ENCODE measurements at regions not wholly inside any gene's neighbourhood (a gene's known extent, or its start where the extent isn't known, plus 50 kb on each side); places are given as distances from the start of the nearest gene placed in this dataset.

DNA sequence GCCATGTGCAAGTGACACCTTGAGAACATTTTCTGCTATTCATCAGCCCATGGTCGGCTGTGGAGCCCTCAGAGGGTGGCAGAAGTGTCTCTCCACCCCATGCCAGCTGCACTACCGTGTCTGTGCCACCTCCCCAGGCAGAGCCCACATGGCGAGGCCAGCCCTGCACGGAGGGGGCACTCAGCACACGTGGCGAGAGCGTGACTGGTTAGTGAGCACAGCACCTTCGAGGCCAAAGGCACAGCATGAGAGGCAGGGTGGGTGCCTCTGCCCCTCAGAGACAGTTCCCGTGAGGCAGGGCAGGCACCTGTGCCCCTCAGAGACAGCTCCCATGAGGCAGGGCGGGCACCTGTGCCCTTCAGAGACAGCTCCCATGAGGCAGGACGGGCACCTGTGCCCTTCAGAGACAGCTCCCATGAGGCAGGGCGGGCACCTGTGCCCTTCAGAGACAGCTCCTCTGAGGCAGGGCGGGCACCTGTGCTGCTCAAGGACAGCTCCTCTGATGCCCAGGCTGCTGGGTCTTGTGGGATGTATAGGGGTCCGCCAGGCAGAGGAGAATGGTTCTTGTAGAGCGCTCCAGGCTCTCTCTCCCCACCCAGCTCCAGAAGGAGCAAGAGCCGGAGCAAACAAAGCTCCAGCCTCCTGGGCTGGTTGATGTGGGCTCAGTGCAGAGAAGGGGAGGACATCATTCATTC is 179.8 kb upstream of the PPP1R26 start:
- no peak for TF ChIP-seq SIN3A (IDR thresholded peaks at IDR 0.05; ENCODE audit: borderline replicate concordance in 2 of 2, control insufficient read depth in 1 of 2, low read depth in 2 of 2, low read length in 2 of 2)
- no peak for TF ChIP-seq ZNF766 (CRISPR knock-in tag; conservative IDR thresholded peaks at IDR 0.05)
- no peak for TF ChIP-seq EZH2 (IDR thresholded peaks at IDR 0.05; ENCODE audit: borderline replicate concordance, low read depth, low read length)
- no peak for TF ChIP-seq ZNF584 (CRISPR knock-in tag; IDR thresholded peaks at IDR 0.05; ENCODE audit: low read depth)
- TF ChIP-seq FOXJ2 (tag; IDR thresholded peaks at IDR 0.05), result no peak
- TF ChIP-seq BRCA1 (IDR thresholded peaks at IDR 0.05), result no peak
- no peak for TF ChIP-seq BRCA1 (CRISPR knock-in tag; IDR thresholded peaks at IDR 0.05)
- no peak for TF ChIP-seq HCFC1 (IDR thresholded peaks at IDR 0.05; ENCODE audit: low read depth, low read length)
- TF ChIP-seq ELF4 (CRISPR knock-in tag; IDR thresholded peaks at IDR 0.05), result no peak
- TF ChIP-seq DDX20 (tag; IDR thresholded peaks at IDR 0.05; ENCODE audit: low read depth), result no peak
- TF ChIP-seq, protein P1, sequence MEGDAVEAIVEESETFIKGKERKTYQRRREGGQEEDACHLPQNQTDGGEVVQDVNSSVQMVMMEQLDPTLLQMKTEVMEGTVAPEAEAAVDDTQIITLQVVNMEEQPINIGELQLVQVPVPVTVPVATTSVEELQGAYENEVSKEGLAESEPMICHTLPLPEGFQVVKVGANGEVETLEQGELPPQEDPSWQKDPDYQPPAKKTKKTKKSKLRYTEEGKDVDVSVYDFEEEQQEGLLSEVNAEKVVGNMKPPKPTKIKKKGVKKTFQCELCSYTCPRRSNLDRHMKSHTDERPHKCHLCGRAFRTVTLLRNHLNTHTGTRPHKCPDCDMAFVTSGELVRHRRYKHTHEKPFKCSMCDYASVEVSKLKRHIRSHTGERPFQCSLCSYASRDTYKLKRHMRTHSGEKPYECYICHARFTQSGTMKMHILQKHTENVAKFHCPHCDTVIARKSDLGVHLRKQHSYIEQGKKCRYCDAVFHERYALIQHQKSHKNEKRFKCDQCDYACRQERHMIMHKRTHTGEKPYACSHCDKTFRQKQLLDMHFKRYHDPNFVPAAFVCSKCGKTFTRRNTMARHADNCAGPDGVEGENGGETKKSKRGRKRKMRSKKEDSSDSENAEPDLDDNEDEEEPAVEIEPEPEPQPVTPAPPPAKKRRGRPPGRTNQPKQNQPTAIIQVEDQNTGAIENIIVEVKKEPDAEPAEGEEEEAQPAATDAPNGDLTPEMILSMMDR (IDR thresholded peaks at IDR 0.05 in 2 of 3, conservative IDR thresholded peaks at IDR 0.05 in 1 of 3; ENCODE audit: insufficient read depth in 2 of 3, low read depth in 1 of 3, low read length in 3 of 3), result no peak

All from K562 (cell line).